AG04450 (cell line): ENCODE measurements at regions not wholly inside any gene's neighbourhood (a gene's known extent, or its start where the extent isn't known, plus 50 kb on each side); places are given as distances from the start of the nearest gene placed in this dataset.

ENCODE experiments used
- CTCF ChIA-PET: fragments of 300-600, 350-600 bp; formaldehyde crosslinking; extraction: SDS; loops from one replicate; lab custom pipeline; 2022; ENCODE audit warnings: antibody characterized with exemption, inconsistent platforms; lab: Charles Lee
- POLR2A ChIA-PET: fragments of 350-600 bp; formaldehyde crosslinking; extraction: SDS; loops from one replicate; lab custom pipeline; 2021; ENCODE audit warnings: antibody characterized with exemption, inconsistent platforms; lab: Yijun Ruan, JAX
- DNase-seq: peaks from one replicate; pipeline ENCODE4 v3.0.0-alpha.2; 2011; ENCODE audit warnings: low read depth, low spot score
- H3K27ac ChIP-seq: one replicate; pipeline ENCODE4 v1.5.1; 2012; ENCODE audit warnings: low read depth, low read length, control low read depth
- H3K27me3 ChIP-seq: one replicate; pipeline ENCODE4 v1.6.0; 2012; ENCODE audit warnings: low read length; ENCODE audit not compliant: control insufficient read depth, insufficient read depth
- H3K4me3 ChIP-seq: 2 replicates; pipeline ENCODE4 v1.5.1; 2011; ENCODE audit warnings: mild to moderate bottlenecking, low read depth, low read length, control low read depth
- H3K9me3 ChIP-seq: 2 replicates; pipeline ENCODE4 v1.5.1; 2012; ENCODE audit warnings: low read length; ENCODE audit not compliant: control insufficient read depth, insufficient read depth
- CTCF ChIP-seq: IDR thresholded peaks from 2 replicates; pipeline ENCODE4 v1.5.1; 2011; ENCODE audit warnings: low read depth, low read length, control low read depth, inconsistent platforms

- ChIA-PET POLR2A (no interaction called here), CTCF (no interaction called here)
- no peaks in the 10 kb centered on the region for H3K9me3 ChIP-seq
- no peak for TF ChIP-seq CTCF
- no peaks in the 10 kb centered on the region for H3K27me3 ChIP-seq
- H3K27ac ChIP-seq = no peak overlapping the region
- no peak overlapping the region for H3K4me3 ChIP-seq
- no peak for DNase-seq
These were observed 344.3 kb downstream of the SAMD5 start for GRCh38 chr6:147852772-147853171.

DNA sequence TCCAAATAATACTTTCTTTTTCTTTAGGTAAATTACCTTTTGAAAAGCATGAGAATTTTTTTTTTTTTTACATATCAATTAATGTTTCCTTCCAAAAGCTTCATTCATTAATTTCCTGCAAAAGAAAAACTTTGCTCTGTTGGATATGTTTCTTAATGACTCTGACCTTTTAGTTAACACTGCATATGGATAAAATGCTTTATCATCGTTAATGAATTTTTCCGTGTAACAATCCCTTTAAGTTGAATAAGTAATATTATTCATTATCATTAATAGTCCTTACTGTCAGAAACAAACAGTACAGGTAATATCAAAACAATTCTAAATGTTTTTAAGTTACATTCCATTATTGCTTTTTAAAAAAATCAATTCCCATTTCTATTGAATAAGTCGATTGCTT lies 345.1 kb downstream of the SAMD5 start:
- no peaks in the 10 kb centered on the region for H3K9me3 ChIP-seq
- no peak overlapping the region for H3K4me3 ChIP-seq
- no peak overlapping the region for H3K27ac ChIP-seq
- no peak for DNase-seq
- POLR2A ChIA-PET = no interaction called here
- CTCF ChIA-PET = interaction anchor here (0.9 kb wide), 1 partner anchor 65 kb away, joined by 7 read pairs; no protein-coding TSS in a partner anchor
- no peaks in the 10 kb centered on the region for H3K27me3 ChIP-seq
- TF ChIP-seq CTCF = no peak

DNA sequence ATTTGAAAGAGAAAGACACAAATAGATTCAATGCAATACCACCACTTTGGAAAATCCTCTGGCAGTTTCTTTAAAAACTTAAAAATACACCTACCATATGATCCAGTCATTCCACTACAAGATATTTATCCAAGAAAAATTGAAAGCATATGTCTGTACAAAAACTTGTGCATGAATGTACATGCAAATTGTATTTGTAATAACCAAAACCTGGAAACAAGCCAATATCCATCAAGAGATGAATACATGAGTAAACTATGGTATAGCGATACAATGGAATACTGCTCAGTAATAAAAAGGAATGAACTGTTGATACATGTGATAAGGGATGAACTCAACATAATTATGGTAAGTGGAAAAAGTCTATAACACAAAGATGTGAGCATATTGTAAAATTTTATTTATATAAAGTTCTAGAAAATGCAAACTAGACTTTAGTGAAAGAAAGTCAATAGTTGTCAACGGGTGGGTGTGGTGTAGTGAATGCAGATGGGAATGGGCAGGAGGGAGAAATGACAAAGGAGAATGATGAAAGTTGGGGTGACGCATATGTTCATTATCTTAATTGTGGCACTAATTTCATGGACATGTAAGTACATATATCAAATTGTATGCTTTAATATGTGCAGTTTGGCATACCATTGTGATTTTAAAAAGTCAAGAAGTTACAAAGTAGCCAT lies 347.5 kb downstream of the SAMD5 start:
- ChIA-PET POLR2A (no interaction called here), CTCF (no interaction called here)
- no peak overlapping the region for H3K27ac ChIP-seq
- TF ChIP-seq CTCF = no peak
- no peaks in the 10 kb centered on the region for H3K9me3 ChIP-seq
- H3K4me3 ChIP-seq = no peak overlapping the region
- no peak for DNase-seq
- no peaks in the 10 kb centered on the region for H3K27me3 ChIP-seq

- no peak for TF ChIP-seq CTCF
- CTCF ChIA-PET = no interaction called here
These were observed 348.2 kb downstream of the SAMD5 start for GRCh38 chr6:147856687-147857086.

DNA sequence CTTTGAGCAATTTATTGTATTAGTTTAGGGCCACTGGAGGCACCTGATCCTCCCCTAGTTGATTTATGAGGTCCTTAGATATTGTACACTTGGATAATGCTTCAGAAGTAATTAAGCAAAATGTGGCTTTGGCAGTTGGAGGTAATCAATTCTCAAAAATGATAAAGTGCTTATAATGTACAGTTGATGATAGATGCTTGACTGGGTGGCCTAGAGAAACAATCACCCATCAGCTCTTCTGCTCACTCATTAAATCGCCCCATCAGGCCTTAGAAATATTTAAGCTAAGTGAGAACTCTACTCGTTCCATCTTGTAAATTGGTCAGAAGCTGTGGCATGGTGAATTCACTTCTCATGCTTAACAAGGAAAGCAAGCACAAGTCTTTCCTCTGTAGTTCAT lies 349.9 kb downstream of the SAMD5 start:
- ChIA-PET POLR2A (no interaction called here), CTCF (no interaction called here)
- H3K27ac ChIP-seq = no peak overlapping the region
- no peaks in the 10 kb centered on the region for H3K27me3 ChIP-seq
- no peak for DNase-seq
- no peaks in the 10 kb centered on the region for H3K9me3 ChIP-seq
- TF ChIP-seq CTCF = no peak
- H3K4me3 ChIP-seq = no peak overlapping the region

More at GRCh38 chr6:147856687-147857086, 348.2 kb downstream of the SAMD5 start:
- POLR2A ChIA-PET = no interaction called here
- Histone ChIP-seq H3K27ac (no peak overlapping the region), H3K9me3 (no peaks in the 10 kb centered on the region), H3K4me3 (no peak overlapping the region), H3K27me3 (no peaks in the 10 kb centered on the region)
- no peak for DNase-seq
